ENCODE measurements at regions not wholly inside any gene's neighbourhood (a gene's known extent, or its start where the extent isn't known, plus 50 kb on each side); places are given as distances from the start of the nearest gene placed in this dataset.

- TF ChIP-seq BCL6 (CRISPR knock-in tag; IDR thresholded peaks at IDR 0.05) (peak; percentile 90), AHR (CRISPR knock-in tag; IDR thresholded peaks at IDR 0.05) (no peak), CCAR2 (optimal IDR thresholded peaks at IDR 0.05; ENCODE audit: low read depth, low read length) (no peak), SNAPC5 (CRISPR knock-in tag; IDR thresholded peaks at IDR 0.05; ENCODE audit: borderline replicate concordance) (no peak), MIXL1 (CRISPR knock-in tag; IDR thresholded peaks at IDR 0.05) (peak; percentile 82; the same call in 1 of the 2 replicates), CREM (IDR thresholded peaks at IDR 0.05) (peak; percentile 42), CREM (CRISPR knock-in tag; IDR thresholded peaks at IDR 0.05) (no peak), KDM2A (CRISPR knock-in tag; IDR thresholded peaks at IDR 0.05; ENCODE audit: borderline replicate concordance, low read depth) (no peak), RARA (CRISPR knock-in tag; IDR thresholded peaks at IDR 0.05) (peak; percentile 12; the same call in 1 of the 2 replicates), KLF16 (CRISPR knock-in tag; IDR thresholded peaks at IDR 0.05) (no peak), ZNF138 (CRISPR knock-in tag; IDR thresholded peaks at IDR 0.05; ENCODE audit: low read depth) (no peak), FOXP4 (CRISPR knock-in tag; IDR thresholded peaks at IDR 0.05) (peak; percentile 65; the same call in 1 of the 2 replicates), ISL2 (CRISPR knock-in tag; IDR thresholded peaks at IDR 0.05) (peak; percentile 52), ATF1 (CRISPR knock-in tag; IDR thresholded peaks at IDR 0.05) (0 out of 2 replicates have a peak, but pooled peaks have one; percentile 16)
- TF ChIP-seq, protein P1, sequence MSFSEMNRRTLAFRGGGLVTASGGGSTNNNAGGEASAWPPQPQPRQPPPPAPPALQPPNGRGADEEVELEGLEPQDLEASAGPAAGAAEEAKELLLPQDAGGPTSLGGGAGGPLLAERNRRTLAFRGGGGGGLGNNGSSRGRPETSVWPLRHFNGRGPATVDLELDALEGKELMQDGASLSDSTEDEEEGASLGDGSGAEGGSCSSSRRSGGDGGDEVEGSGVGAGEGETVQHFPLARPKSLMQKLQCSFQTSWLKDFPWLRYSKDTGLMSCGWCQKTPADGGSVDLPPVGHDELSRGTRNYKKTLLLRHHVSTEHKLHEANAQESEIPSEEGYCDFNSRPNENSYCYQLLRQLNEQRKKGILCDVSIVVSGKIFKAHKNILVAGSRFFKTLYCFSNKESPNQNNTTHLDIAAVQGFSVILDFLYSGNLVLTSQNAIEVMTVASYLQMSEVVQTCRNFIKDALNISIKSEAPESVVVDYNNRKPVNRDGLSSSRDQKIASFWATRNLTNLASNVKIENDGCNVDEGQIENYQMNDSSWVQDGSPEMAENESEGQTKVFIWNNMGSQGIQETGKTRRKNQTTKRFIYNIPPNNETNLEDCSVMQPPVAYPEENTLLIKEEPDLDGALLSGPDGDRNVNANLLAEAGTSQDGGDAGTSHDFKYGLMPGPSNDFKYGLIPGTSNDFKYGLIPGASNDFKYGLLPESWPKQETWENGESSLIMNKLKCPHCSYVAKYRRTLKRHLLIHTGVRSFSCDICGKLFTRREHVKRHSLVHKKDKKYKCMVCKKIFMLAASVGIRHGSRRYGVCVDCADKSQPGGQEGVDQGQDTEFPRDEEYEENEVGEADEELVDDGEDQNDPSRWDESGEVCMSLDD (CRISPR knock-in tag; IDR thresholded peaks at IDR 0.05; ENCODE audit: borderline replicate concordance), result no peak; the same call in 1 of the 2 replicates
- TF ChIP-seq, protein P2, sequence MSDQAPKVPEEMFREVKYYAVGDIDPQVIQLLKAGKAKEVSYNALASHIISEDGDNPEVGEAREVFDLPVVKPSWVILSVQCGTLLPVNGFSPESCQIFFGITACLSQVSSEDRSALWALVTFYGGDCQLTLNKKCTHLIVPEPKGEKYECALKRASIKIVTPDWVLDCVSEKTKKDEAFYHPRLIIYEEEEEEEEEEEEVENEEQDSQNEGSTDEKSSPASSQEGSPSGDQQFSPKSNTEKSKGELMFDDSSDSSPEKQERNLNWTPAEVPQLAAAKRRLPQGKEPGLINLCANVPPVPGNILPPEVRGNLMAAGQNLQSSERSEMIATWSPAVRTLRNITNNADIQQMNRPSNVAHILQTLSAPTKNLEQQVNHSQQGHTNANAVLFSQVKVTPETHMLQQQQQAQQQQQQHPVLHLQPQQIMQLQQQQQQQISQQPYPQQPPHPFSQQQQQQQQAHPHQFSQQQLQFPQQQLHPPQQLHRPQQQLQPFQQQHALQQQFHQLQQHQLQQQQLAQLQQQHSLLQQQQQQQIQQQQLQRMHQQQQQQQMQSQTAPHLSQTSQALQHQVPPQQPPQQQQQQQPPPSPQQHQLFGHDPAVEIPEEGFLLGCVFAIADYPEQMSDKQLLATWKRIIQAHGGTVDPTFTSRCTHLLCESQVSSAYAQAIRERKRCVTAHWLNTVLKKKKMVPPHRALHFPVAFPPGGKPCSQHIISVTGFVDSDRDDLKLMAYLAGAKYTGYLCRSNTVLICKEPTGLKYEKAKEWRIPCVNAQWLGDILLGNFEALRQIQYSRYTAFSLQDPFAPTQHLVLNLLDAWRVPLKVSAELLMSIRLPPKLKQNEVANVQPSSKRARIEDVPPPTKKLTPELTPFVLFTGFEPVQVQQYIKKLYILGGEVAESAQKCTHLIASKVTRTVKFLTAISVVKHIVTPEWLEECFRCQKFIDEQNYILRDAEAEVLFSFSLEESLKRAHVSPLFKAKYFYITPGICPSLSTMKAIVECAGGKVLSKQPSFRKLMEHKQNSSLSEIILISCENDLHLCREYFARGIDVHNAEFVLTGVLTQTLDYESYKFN (CRISPR knock-in tag; conservative IDR thresholded peaks at IDR 0.05), result peak; percentile 66
- TF ChIP-seq, protein P3, sequence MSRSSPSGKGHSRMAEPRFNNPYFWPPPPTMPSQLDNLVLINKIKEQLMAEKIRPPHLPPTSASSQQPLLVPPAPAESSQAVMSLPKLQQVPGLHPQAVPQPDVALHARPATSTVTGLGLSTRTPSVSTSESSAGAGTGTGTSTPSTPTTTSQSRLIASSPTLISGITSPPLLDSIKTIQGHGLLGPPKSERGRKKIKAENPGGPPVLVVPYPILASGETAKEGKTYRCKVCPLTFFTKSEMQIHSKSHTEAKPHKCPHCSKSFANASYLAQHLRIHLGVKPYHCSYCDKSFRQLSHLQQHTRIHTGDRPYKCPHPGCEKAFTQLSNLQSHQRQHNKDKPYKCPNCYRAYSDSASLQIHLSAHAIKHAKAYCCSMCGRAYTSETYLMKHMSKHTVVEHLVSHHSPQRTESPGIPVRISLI (CRISPR knock-in tag; IDR thresholded peaks at IDR 0.05; ENCODE audit: borderline replicate concordance), result peak; percentile 65; the same call in 1 of the 2 replicates
- TF ChIP-seq, protein P4, sequence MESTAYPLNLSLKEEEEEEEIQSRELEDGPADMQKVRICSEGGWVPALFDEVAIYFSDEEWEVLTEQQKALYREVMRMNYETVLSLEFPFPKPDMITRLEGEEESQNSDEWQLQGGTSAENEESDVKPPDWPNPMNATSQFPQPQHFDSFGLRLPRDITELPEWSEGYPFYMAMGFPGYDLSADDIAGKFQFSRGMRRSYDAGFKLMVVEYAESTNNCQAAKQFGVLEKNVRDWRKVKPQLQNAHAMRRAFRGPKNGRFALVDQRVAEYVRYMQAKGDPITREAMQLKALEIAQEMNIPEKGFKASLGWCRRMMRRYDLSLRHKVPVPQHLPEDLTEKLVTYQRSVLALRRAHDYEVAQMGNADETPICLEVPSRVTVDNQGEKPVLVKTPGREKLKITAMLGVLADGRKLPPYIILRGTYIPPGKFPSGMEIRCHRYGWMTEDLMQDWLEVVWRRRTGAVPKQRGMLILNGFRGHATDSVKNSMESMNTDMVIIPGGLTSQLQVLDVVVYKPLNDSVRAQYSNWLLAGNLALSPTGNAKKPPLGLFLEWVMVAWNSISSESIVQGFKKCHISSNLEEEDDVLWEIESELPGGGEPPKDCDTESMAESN (CRISPR knock-in tag; conservative IDR thresholded peaks at IDR 0.05), result peak; percentile 53; the same call in 1 of the 2 replicates
These were observed 125.1 kb upstream of the BTBD3 start (continued) for GRCh38 chr20:11792568-11792953.
